LoVo (cell line): ENCODE measurements at regions not wholly inside any gene's neighbourhood (a gene's known extent, or its start where the extent isn't known, plus 50 kb on each side); places are given as distances from the start of the nearest gene placed in this dataset.

Source experiments
- DNase-seq: peaks from one replicate; pipeline ENCODE4 v3.0.0-alpha.2; 2016; ENCODE audit warnings: low spot score

DNA sequence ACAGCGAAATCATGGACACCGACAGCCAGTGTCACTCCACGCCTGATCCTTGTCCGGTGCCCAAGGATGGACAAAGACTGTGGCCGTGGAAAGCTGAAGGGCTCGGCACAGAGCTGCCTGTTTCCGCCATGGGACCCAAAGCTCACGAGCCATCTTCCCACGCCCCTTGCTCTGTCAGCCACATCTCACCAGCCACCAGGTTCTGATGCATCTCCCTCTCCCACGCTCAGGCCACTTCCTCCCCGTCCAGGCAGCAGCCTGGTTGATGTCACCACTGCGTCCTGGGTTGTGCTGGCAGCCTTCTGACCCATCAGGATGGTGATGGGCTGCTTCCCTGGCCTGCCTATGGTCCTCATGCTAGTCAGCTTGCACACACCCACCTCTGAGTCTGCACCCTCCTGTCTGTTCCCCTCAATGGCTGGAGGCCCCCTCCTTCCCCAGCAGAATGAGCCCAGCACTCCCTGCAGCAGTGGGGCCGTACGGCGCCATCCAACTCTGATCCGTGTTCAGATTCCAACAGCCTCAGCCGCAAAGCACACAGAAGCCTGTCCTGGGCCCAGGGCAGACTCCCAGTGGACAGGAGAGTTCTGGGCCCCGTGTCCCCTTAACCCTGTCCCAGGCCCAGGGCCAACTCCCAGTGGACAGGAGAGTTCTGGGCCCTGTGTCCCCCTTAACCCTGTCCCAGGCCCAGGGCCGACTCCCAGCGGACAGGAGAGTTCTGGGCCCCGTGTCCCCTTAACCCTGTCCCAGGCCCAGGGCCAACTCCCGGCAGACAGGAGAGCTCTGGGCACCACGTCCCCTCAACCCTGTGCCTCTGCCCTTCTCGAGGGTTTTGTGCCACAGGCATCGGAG, 259.5 kb downstream of the BRD1 start:
- no peak for DNase-seq

DNA sequence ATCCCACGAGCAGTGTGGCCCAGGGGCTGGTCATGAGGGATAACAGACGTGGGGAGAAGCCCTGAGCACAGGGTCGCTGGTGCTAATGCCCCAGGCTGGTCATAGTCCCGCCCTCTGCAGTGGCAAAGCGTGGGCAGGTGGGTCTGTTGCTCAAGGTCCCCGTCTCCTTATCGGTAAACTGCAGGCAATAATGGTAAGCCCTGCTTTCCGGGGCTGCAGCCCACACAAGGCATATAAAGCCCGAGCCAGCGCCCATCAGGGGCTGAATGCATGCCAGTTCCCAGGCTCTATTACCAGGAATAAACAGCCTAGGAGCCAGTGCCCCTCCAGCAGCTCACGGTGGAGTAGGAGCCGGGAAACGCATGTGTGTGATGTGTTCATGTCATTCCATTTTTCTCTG, 261.0 kb downstream of the BRD1 start:
- no peak for DNase-seq

DNA sequence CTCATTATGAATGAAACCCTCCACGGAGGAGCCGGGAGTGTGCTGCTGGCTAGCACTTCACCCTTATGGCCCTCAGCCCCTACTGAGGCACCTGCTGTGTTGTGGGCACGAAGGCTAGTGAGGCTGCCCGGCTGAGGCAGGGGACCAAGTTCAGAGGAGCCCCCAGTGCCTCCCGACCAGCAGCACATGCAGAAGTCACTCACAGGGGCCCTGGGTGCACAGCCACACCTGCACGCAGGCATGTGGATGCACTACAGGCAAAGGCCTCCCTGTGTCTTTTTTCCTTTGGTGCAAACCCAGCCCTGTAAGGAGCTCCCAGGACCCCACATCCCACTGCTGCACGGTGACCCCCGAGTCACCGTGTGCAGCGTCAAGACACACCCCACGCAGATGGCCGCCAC, 261.5 kb downstream of the BRD1 start:
- DNase-seq = no peak

DNA sequence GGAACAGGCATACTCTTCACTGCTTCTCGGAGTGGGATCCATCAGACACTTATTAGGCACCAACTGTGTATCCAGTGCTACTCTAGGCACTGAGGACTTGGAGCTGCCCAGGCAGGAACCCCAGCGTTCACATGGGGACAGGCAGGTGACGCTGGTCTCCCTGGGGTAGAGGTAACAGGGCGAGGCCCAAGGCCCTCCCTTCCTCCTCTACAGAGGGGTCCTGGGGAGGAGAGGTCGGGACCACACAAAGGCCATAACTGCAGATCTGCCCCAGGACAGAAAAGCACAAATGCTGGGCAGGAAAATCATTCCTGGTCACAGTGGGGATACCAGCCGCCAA, 262.2 kb downstream of the BRD1 start:
- DNase-seq = no peak

DNA sequence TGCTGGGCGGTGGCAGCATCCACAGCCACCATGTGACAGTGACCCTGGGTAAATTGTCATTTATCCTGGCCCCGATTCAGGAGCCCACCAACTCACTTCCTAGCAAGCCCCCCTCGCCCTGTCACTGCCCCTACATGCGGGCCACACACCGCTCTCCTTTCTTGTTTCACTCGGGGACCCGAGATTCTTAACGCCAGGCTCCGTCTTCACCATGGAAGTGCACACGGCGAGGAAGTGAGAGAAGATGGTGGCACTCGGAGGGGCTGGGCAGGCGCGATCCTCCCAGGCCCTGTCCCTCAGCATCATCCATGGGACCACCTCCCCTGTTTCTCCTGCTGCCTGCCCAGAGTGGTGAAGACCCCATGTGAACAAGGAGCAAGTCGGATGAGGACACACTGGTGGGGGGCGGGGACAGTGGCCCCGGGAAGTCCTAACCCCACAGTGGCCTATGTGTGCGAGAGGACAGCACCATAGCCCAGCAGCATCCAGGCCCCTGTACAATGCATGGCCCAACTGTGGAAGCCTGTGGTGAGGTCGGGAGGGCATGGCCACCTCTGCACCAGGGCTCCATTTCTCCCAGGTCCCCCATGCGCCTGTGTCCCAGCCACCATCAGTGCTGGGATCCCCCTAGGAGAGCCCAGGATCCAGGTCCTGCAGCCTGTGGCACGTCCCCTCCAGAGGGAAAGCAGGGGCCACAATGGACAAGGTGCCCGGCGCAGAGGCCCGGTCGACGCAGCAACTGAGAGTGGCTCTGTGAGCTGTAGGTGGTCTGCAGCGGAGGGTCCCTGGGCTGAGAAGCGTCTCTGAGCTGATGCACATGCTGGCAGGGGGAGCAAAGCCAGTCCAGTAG, 262.8 kb downstream of the BRD1 start:
- DNase-seq = no peak

DNA sequence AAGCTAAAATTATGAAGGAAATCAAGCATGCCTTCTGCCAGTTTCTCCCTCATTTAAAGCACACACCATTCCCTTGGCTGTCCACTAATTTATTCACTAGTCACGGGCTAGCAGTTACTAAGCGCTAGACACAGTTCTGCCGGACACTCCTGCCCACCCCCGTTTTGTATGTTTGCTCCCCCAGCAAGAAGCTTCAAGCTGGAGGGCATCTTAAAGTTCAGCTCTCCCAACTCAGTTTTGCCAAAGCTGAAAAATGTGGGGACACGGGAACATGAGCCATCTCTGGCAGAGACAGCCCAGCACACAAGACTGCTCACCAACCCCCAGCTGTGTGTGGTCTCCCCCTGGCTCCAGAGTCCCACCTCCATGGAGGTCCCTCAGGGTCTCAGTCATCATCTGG, 263.6 kb downstream of the BRD1 start:
- no peak for DNase-seq

DNA sequence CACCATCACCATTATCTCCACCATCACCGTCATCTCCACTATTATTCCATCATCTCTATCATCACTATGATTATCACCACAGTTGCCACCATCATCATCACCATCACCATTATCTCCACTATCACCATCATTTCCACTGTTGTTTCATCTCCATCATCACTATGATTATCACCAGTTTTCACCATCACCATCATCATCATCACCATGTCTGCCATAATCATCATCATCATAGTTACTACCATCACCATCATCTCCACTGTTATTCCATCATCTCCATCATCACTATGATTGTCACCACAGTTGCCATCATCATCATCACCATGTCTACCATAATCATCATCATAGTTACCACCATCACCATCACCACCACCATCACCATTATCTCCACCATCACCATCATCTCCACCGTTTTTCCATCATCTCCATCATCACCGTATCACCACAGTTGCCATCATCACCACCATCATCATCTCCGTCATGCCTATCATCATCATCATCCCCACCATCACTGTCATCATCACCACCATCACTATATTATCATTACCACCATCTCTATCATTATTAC, 264.9 kb downstream of the BRD1 start:
- no peak for DNase-seq

DNA sequence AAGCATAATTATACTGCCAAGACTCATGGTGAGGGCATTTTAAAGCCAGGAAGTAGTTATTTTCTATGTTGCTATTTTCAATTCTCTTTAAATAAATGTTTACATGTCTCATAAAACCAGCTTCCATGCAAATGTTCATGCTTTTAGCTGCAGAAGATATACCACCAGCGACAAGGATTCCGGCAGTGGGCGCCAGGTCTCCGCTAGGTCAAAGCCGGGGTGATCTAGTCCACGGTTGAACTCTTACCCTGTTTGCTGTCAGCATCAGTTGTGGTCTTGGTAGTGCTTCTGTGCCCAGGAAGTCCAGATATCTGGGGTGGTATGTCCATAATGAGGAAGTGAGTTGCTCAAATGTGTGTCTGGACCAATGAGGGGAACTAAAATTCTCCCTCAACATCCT, 265.7 kb downstream of the BRD1 start:
- no peak for DNase-seq

DNA sequence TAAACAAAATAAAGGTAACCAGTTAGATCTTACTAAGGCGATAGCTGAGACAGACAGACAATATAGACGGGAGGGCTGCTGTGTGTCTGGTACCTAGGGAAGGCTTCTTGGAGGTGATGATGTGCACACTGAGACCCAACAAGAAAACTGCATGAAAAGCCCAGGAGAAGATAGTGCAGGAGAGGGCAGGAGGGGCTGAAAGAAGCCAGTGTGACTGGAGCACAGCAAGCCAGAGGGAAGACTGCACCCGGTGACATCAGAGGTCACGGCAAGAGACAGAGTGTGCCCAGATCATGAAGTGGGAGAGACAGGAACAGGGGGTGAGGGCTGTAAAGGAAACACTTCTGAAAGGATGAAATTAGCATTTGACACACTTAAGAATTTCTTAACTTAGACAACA, 266.3 kb downstream of the BRD1 start:
- DNase-seq = no peak

DNA sequence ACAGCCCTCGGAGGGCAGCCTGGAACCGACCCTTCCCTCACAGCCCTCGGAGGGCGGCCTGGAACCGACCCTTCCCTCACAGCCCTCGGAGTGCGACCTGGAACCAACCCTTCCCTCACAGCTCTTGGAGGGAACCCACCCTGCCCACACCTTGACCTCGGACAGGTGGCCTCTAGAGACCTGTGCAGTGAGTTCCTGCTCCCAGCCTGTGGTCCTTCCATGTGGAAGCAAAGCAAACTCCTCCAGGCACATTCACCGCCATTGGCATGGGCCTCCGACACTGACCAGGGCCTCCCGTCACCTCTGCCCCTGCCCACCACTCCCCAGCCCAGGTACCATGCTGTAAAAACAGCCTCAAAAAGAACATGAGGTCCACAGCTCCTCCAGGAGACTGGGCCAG, 272.1 kb downstream of the BRD1 start:
- DNase-seq = no peak

DNA sequence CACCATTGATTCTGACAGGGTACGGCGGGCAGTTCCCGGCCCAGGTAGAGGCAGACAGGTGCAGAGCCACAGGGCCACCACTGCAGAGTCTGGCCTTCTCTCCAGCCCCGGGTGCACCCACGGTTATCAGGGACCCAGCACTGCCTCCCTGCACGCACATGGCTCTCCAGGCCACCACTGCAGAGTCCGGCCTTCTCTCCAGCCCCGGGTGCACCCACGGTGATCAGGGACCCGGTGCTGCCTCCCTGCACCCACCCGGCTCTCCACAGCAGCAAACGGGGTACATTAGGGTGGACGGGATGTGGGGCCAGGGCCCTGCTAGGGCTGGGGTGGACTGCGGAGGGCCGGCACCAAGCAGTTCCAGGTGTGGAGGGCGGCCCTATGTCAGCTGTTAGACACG, 272.9 kb downstream of the BRD1 start:
- no peak for DNase-seq

DNA sequence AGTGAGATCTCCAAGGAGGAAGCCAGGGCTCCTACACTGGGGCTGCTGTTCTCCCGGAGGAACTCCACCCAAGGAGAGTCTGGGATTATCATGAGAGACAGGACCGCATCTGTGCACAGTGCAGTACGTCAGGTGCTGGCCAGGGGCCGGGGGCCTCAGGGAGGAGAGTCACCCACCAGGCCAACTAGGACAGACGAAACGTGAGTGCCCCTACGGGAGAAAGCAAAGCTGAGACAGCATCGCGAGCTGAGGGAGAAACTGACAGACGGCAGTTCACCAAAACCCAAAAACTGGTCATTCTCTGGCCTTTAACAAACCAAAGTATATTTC, 273.4 kb downstream of the BRD1 start:
- DNase-seq = no peak

DNA sequence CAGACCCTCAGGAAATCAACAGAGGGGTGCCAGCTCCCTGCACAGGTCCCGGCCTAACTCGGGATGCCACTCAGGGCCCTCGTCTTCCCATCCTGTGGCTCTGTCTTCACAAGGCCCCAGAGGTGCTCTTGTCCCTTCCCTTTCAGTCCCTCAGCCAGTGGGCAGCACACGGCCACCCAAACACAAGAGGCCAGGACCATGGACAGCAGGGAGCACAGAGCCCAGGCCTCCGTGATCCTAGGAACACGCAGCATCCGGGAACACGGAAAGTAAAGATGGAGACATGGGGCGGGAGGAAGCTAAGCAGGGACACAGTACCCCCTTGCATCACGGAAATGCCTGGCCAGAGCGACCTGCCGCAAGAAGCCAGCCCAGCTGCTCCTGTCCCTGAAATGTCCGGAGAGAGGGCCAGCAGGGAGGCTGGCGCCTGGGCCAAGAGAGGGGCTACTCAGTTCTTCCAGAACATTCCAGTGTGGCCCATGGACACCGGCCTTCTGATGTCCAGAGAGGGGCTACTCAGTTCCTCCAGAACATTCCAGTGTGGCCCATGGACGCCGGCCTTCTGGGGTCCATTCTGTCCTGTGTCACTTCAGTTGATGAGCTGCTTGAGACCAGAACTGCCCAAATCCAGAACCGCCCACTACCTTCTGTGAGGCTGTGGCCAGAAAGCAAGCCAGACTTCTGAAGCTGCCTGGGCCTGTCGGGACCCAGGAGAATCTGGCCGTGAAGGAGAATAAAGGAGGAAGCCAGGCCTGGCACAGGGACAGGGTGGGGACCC, 274.0 kb downstream of the BRD1 start:
- DNase-seq = no peak

DNA sequence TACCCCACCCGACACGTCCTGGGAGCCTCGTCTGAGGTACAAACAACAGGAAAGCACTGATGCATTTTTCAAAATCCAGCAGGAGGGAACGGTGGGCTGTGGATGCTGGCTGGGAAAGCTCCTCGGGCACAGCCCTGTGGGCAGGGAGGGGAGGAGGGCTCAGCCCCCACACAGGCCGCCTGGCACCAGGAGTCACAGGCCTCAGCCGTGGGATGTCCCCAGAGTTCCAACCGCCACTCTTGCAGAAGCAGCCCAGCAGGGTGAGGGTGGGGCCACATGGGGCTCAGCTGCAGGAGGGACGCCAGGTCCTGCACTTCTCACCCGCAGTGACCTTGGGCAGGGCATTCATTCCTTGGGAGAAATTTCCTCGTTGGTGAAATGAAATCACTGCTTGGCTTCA, 274.6 kb downstream of the BRD1 start:
- DNase-seq = no peak

DNA sequence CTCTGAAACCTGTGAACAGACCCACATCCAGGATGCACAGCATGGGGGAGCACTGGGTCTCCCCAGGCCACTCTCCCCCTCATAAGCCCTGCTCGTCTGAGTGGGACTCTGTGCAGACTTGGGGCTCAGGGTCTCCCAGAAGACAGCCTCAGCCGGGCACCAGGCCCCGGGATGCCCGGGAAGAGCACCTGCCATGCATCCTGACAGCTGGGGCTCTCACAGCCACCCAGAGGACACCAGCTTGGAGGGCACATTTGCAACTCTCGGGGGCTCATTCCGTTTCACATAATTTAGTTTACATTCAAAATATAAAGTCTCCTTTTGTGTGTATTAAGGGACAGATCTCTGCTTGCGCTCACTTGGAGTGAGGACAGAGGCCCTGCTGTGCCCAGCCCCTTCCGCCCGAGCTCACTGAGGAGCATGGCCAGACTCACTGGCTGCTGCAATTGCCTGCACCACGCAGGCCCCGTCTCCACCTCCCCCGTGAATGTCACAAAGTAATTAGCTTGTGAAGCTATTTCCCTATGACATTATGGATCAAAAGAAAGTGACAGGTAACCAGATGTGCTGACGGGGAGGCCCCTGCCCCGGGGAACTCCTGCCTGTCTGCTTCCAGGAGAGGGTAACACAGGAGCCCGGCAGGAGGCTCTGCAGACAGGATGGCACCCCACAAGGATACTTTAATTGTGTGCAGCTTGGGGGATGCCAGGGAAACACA, 275.6 kb downstream of the BRD1 start:
- no peak for DNase-seq

DNA sequence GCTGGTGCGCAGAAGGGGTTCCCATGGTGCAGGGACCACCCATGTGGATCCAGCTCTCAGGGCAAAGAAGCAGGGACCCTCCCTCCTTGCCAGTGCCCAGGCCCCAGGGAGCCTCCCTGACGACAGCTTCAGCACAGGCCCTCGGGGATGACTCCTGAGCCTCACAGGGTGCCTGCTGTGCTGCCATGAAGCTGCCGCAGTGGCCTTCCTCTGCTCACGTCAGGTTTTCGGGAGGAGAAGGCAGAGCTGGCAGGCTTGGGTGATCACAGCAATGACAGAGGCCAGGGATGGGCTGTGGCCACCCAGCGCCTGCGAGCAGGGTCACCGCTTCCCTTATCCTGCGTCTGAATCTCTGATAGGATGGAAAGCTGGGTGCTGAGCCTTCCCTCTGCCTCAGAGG, 276.2 kb downstream of the BRD1 start:
- no peak for DNase-seq

DNA sequence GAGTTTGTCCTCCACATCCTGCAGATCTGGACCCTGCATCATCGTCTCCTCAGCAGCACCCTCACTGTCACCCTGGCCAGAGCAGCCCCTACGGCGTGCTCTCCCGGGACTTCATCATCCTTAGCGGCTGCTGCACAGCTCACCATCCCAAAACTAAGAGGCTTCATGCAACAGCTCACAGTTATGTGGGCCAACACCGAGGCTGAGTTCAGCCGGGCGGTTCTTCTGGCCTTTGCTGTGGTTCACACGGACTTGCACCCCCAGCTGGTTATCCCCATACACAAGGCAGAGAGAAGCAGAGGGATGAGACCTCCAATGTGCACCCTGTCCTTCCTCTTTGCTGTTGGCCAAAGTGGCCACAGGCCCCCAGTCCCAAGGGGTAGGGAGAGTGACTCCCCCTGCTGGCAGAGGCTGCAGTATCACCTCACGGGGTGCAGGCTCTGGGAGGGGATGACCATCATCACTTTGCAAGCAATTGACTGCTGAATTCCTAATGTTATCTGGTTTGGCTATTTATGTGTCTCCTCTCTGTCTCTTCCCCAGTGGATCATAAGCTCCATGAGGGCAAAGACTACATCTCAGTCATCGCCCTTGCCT, 276.8 kb downstream of the BRD1 start:
- DNase-seq = no peak

DNA sequence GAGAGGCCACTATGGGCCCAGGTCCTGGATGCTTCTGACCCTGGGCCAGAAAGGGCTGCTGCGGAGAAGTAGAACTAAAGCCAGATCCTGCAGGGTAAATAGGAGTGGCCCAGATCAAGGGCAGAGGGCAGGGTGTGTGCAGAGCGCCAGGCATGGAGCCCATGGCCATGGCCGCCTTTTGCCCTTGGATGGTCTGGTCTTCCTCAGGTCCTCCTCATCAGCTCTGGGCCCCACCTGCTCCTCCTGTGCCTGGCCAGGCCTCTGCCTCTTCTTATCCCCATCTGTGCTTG, 277.6 kb downstream of the BRD1 start:
- no peak for DNase-seq

DNA sequence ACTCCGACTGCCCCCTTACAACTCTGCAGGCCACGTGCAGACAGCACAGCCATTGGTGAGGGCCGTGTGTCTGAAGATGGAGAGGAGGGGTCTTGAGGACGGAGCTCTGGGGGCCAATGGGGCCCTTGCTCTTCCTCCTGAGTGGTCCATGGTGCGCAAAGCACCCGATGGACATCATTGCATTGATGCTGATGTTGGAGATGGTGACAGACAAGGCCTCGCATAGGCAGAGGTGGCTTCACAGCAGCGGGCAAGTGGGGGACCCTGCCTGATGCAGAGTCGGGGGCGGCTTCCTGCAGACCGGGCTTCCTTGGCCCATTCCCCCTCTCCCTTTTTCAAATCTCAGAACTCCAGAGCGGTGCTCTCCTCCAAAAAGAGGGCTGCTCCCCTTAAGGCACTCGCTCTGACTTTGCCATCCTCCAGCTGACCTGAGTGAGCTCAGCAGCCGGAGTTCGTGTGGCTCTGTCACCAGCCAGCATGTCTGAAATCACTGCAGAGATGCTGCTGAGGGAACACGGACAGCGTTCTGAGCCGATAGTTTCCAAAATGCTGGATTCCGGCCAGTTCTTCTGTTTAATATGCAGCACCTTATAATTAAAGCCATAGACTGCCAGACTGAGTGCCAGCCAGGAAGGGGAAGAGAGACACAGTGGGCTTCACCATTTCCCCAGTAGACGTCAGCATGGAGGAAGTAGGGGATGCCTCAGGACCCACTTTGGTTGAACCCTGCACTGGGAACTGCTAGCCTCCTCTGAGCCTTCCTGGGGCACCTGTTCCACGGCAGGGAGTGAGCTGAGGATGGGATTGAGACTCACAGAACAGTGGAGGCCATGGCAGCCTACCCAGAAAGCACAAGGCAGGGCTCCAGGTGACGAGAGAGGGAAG, 278.2 kb downstream of the BRD1 start:
- DNase-seq = no peak

DNA sequence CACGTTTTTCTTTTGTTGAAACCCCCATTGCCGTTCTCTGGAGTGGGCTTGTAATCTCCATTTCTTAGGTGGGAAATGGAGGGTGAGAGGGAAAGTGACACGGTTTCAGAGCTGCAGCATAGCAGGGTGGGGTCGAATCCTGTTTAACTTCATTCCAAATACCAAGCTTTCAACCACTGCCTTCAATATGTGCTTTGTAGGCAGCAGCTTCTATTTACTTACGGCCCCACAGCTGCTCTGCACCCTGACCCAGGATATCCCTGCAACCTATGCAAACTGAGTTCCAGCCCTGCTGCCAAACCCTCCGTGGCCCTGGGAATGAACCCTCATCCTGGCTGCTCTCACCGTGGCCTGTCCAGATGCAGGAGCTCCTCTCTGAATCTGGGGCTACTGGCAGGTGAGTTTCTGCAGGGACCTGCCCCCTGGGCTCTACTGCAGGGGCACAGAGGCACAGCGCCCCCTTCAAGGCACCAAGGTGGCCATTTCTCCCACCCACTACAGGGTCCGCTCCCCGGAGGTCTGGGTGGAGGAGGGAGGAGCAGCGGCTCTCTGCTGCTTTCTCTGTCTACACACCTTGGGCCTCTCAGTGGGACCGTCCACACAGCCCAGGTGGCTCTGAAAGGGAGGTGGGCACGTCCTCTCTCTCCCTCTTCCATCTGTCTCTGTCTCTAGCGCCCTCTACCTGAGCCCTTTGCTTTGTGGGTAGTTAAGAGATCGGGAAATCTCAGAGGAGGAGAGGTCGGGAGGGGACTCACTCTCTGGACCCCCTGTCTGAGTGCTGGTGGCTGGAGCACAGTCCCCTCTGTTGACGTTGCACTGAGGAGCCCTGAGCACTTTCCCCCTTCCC, 279.1 kb downstream of the BRD1 start:
- no peak for DNase-seq
